Mesenchymal stem cell (in vitro differentiated cells and primary cell): ENCODE measurements at regions not wholly inside any gene's neighbourhood (a gene's known extent, or its start where the extent isn't known, plus 50 kb on each side); places are given as distances from the start of the nearest gene placed in this dataset.

ENCODE experiments used
- DNase-seq: peaks from one replicate; pipeline ENCODE4 v3.0.0-alpha.2; 2013
- H2AFZ ChIP-seq: one replicate; pipeline ENCODE4 v1.6.1; 2013; ENCODE audit warnings: low read depth, mild to moderate bottlenecking, control low read depth, inconsistent platforms, low read length, moderate library complexity
- H2AK5ac ChIP-seq: 2 replicates; pipeline ENCODE4 v1.6.1; 2013; ENCODE audit warnings: low read length, moderate library complexity, mild to moderate bottlenecking, inconsistent platforms; ENCODE audit not compliant: severe bottlenecking
- H2BK120ac ChIP-seq: one replicate; pipeline ENCODE4 v1.6.1; 2013; ENCODE audit warnings: low read depth, mild to moderate bottlenecking, inconsistent platforms, low read length, moderate library complexity
- H2BK12ac ChIP-seq, 2 experiments: one replicate each; pipeline ENCODE4 v1.6.1; 2013; ENCODE audit warnings: inconsistent platforms in 2 of 2, low read length in 2 of 2, mild to moderate bottlenecking in 2 of 2, moderate library complexity in 2 of 2, control low read depth in 1 of 2
- H2BK15ac ChIP-seq: one replicate; pipeline ENCODE4 v1.6.1; 2013; ENCODE audit warnings: mild to moderate bottlenecking, low read depth, inconsistent platforms; ENCODE audit not compliant: poor library complexity, severe bottlenecking
- H2BK5ac ChIP-seq: 2 replicates; pipeline ENCODE4 v1.6.1; 2013; ENCODE audit warnings: low read depth, mild to moderate bottlenecking, low read length, control low read depth, inconsistent platforms; ENCODE audit not compliant: poor library complexity, severe bottlenecking
- H3K14ac ChIP-seq, 2 experiments: one replicate each; pipeline ENCODE4 v1.6.1; 2013; ENCODE audit warnings: inconsistent platforms in 2 of 2, low read length in 2 of 2, control low read depth in 1 of 2, mild to moderate bottlenecking in 1 of 2, moderate library complexity in 1 of 2
- H3K18ac ChIP-seq, 2 experiments: one replicate each; pipeline ENCODE4 v1.6.1; 2013; ENCODE audit warnings: inconsistent platforms in 2 of 2, low read length in 2 of 2, control low read depth in 1 of 2, low read depth in 1 of 2, mild to moderate bottlenecking in 1 of 2
- H3K23ac ChIP-seq, 2 experiments: one replicate each; pipeline ENCODE4 v1.6.1; 2013; ENCODE audit warnings: inconsistent platforms in 2 of 2, low read length in 2 of 2, mild to moderate bottlenecking in 2 of 2, moderate library complexity in 2 of 2, control low read depth in 1 of 2
- H3K27ac ChIP-seq: 2 replicates; pipeline ENCODE4 v1.5.1; 2013; ENCODE audit warnings: mild to moderate bottlenecking, moderate library complexity, low read length, control low read depth, inconsistent platforms; ENCODE audit not compliant: poor library complexity, severe bottlenecking
- H3K27me3 ChIP-seq, 2 experiments: 2 replicates each; pipeline versions ENCODE4 v1.6.1 to v1.7.0; 2013; ENCODE audit warnings: low read length in 2 of 2, mild to moderate bottlenecking in 2 of 2, moderate library complexity in 2 of 2, control low read depth in 1 of 2, inconsistent platforms in 1 of 2; ENCODE audit not compliant: control insufficient read depth in 1 of 2, insufficient read depth in 1 of 2
- H3K36me3 ChIP-seq, 2 experiments: 2 replicates each; pipeline versions ENCODE4 v1.6.1 to v1.7.0; 2013; ENCODE audit warnings: low read length in 2 of 2, control low read depth in 1 of 2, inconsistent platforms in 1 of 2, low read depth in 1 of 2, mild to moderate bottlenecking in 1 of 2; ENCODE audit not compliant: insufficient read depth in 2 of 2, control insufficient read depth in 1 of 2
- H3K4ac ChIP-seq, 2 experiments: one replicate each; pipeline ENCODE4 v1.6.1; 2013; ENCODE audit warnings: inconsistent platforms in 2 of 2, low read length in 2 of 2, mild to moderate bottlenecking in 2 of 2, moderate library complexity in 2 of 2, control low read depth in 1 of 2, low read depth in 1 of 2
- H3K4me1 ChIP-seq: 2 replicates; pipeline ENCODE4 v1.6.1; 2013; ENCODE audit warnings: low read depth, low read length, control low read depth; ENCODE audit not compliant: control insufficient read depth, insufficient read depth
- H3K4me2 ChIP-seq: 2 replicates; pipeline ENCODE4 v1.6.1; 2013; ENCODE audit warnings: low read length, mild to moderate bottlenecking, inconsistent platforms; ENCODE audit not compliant: poor library complexity, severe bottlenecking
- H3K4me3 ChIP-seq, 2 experiments: 2 replicates each; pipeline versions ENCODE4 v1.5.1 to v1.7.0; 2013; ENCODE audit warnings: low read length in 2 of 2, mild to moderate bottlenecking in 2 of 2, control low read depth in 1 of 2, low read depth in 1 of 2; ENCODE audit not compliant: insufficient read depth in 1 of 2
- H3K79me1 ChIP-seq: replicated peaks from 2 replicates; pipeline ENCODE4 v1.6.1; 2013; ENCODE audit warnings: mild to moderate bottlenecking, control low read depth, low read length, inconsistent platforms; ENCODE audit not compliant: poor library complexity, severe bottlenecking
- H3K9ac ChIP-seq: 2 replicates; pipeline ENCODE4 v1.7.0; 2013; ENCODE audit warnings: mild to moderate bottlenecking, low read length, moderate library complexity
- H3K9me3 ChIP-seq: 2 replicates; pipeline ENCODE4 v1.7.0; 2013; ENCODE audit warnings: mild to moderate bottlenecking, low read length; ENCODE audit not compliant: control insufficient read depth
- H4K8ac ChIP-seq: one replicate; pipeline ENCODE4 v1.6.1; 2013; ENCODE audit warnings: inconsistent platforms, mild to moderate bottlenecking, low read length, moderate library complexity
- H4K91ac ChIP-seq: one replicate; pipeline ENCODE4 v1.6.1; 2013; ENCODE audit warnings: mild to moderate bottlenecking, low read length, inconsistent platforms
- WGBS: methylation state at CpG from one replicate; pipeline ENCODE4 v1.1.7; 2013; ENCODE audit warnings: mixed read lengths; 5-methylcytosine and 5-hydroxymethylcytosine counted together

- Histone ChIP-seq H3K4ac (no peak overlapping the region), H3K36me3 (no peaks in the 10 kb centered on the region), H3K14ac (no peak overlapping the region), H2BK120ac (no peak overlapping the region), H3K4me1 (no peaks in the 10 kb centered on the region), H3K4me3 (no peak overlapping the region), H3K27ac (no peak overlapping the region), H2AFZ (no peak overlapping the region), H4K91ac (no peak overlapping the region), H3K9me3 (no peaks in the 10 kb centered on the region), H2BK15ac (no peak overlapping the region), H3K27me3 (no peaks in the 10 kb centered on the region), H4K8ac (no peak overlapping the region), H3K4me2 (no peak overlapping the region), H3K23ac (no peak overlapping the region), H3K18ac (no peak overlapping the region), H3K9ac (no peak overlapping the region), H3K79me1 (no peaks in the 10 kb centered on the region), H2BK12ac (no peak overlapping the region), H2BK5ac (no peak overlapping the region), H2AK5ac (no peak overlapping the region)
- DNase-seq, result no peak
These were observed 68.2 kb upstream of the PCDH9 start for GRCh38 chr13:67298297-67298696.

GRCh38 chr13:67296511-67296910 is 66.4 kb upstream of the PCDH9 start:
- H4K8ac ChIP-seq, result no peak overlapping the region
- no peak overlapping the region for H3K23ac ChIP-seq
- no peak overlapping the region for H2BK120ac ChIP-seq
- H3K4ac ChIP-seq, result no peak overlapping the region
- no peak overlapping the region for H2AFZ ChIP-seq
- H3K4me2 ChIP-seq, result no peak overlapping the region
- no peak overlapping the region for H2BK12ac ChIP-seq
- no peaks in the 10 kb centered on the region for H3K4me1 ChIP-seq
- no peak overlapping the region for H3K9ac ChIP-seq
- no peak for DNase-seq
- H3K36me3 ChIP-seq, result no peaks in the 10 kb centered on the region
- no peaks in the 10 kb centered on the region for H3K9me3 ChIP-seq
- H2BK15ac ChIP-seq, result no peak overlapping the region
- WGBS, result 90% methylated on average over 1 of the region's 2 CpGs
- no peak overlapping the region for H4K91ac ChIP-seq
- no peak overlapping the region for H3K18ac ChIP-seq
- no peak overlapping the region for H3K4me3 ChIP-seq
- H3K27ac ChIP-seq, result no peak overlapping the region
- H2AK5ac ChIP-seq, result no peak overlapping the region
- H3K79me1 ChIP-seq, result no peaks in the 10 kb centered on the region
- H3K14ac ChIP-seq, result no peak overlapping the region
- no peak overlapping the region for H2BK5ac ChIP-seq
- H3K27me3 ChIP-seq, result no peaks in the 10 kb centered on the region

GRCh38 chr13:67292886-67293285 is 62.8 kb upstream of the PCDH9 start:
- Histone ChIP-seq H2BK5ac (no peak overlapping the region), H3K4me2 (no peak overlapping the region), H3K4me3 (no peak overlapping the region), H3K36me3 (no peaks in the 10 kb centered on the region), H3K79me1 (no peaks in the 10 kb centered on the region), H4K91ac (no peak overlapping the region), H2AFZ (no peak overlapping the region), H2BK12ac (no peak overlapping the region), H3K23ac (no peak overlapping the region), H3K4ac (no peak overlapping the region), H3K27me3 (no peaks in the 10 kb centered on the region), H2BK15ac (no peak overlapping the region), H3K27ac (no peak overlapping the region), H2BK120ac (no peak overlapping the region), H3K4me1 (no peaks in the 10 kb centered on the region), H3K18ac (no peak overlapping the region), H4K8ac (no peak overlapping the region), H2AK5ac (no peak overlapping the region), H3K9ac (no peak overlapping the region), H3K14ac (no peak overlapping the region), H3K9me3 (no peaks in the 10 kb centered on the region)
- no CpG with 5 or more reads among the region's 1 CpG for WGBS
- no peak for DNase-seq

- Histone ChIP-seq H2AK5ac (no peak overlapping the region), H3K4me2 (no peak overlapping the region), H3K14ac (no peak overlapping the region), H3K4me3 (no peak overlapping the region), H4K8ac (no peak overlapping the region), H2BK5ac (no peak overlapping the region), H3K27ac (no peak overlapping the region), H3K36me3 (no peaks in the 10 kb centered on the region), H3K4me1 (peaks cover 2% of the 10 kb centered on the region), H2BK15ac (no peak overlapping the region), H2BK120ac (no peak overlapping the region), H3K27me3 (no peaks in the 10 kb centered on the region), H3K18ac (no peak overlapping the region), H2AFZ (no peak overlapping the region), H3K23ac (no peak overlapping the region), H3K9me3 (peaks cover 2% of the 10 kb centered on the region), H3K79me1 (no peaks in the 10 kb centered on the region), H3K9ac (no peak overlapping the region), H3K4ac (no peak overlapping the region), H4K91ac (no peak overlapping the region), H2BK12ac (no peak overlapping the region)
- WGBS, result 100% methylated on average over 1 of the region's 1 CpG
- no peak for DNase-seq
These were observed 55.5 kb upstream of the PCDH9 start for GRCh38 chr13:67285611-67286010.
